ENCODE measurements at regions not wholly inside any gene's neighbourhood (a gene's known extent, or its start where the extent isn't known, plus 50 kb on each side); places are given as distances from the start of the nearest gene placed in this dataset.

DNA sequence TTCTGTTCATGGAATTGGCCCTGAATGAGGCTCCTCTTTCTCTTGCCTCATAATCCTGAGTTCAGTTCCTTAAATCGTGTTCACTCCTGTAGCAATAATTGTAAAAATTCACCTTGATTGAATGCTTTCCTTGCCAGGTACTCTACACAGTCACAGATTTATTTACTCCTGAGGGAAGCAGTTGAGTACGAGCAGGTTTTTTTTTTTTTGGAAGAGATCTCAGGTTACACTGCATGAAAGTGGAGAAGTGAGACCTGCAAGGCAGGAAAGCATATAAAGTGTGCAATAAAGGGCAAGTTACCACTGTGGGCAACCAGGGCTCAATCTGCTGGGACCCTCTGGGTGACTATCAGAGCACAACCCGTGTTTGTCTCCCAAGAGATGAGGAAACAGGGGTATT lies 93.0 kb upstream of the DOK5 start:
- H2BK5ac ChIP-seq (ENCODE audit: low read depth, low read length) = no peak overlapping the region
- no peak overlapping the region for H4K5ac ChIP-seq (ENCODE audit: insufficient read length, low read depth, low read length)
- FAIRE-seq (no peak), DNase-seq (ENCODE audit: low read depth in 1 of 2, low spot score in 2 of 2) (no peak)
- H3K27ac ChIP-seq (ENCODE audit: low read depth, low read length) = no peak overlapping the region
- H3K9ac ChIP-seq (replicated peaks in 1 of 4; ENCODE audit: extremely low read depth in 1 of 4, low read depth in 3 of 4, low read length in 3 of 4) = no peak overlapping the region; a peak in 1 of 7 replicates
- no peaks in the 10 kb centered on the region for H4K20me1 ChIP-seq (replicated peaks in 1 of 2; ENCODE audit: control insufficient read depth in 1 of 2, insufficient read depth in 2 of 2, low read length in 2 of 2)
- 54% methylated on average over 3 of the region's 3 CpGs; no CpG with 5 or more reads in 1 of the 2 experiments for WGBS, 2 experiments (ENCODE audit: extremely low coverage in 1 of 2, insufficient coverage in 1 of 2, insufficient read length in 1 of 2, insufficient replicate concordance in 2 of 2, low coverage in 1 of 2, low lambda C conversion rate in 2 of 2, missing lambda C conversion rate in 1 of 2)
- no peak overlapping the region for H2BK20ac ChIP-seq (ENCODE audit: low read length)
- H2BK120ac ChIP-seq (replicated peaks; ENCODE audit: low read depth, low read length) = peak overlapping the region; percentile 13
- H2BK12ac ChIP-seq (ENCODE audit: low read depth, low read length) = no peak overlapping the region
- peaks cover 0 to 4% (median 1%) of the 10 kb centered on the region in 4 experiments; a peak in 2 of 7 replicates for H3K4me1 ChIP-seq (replicated peaks in 1 of 4; ENCODE audit: control insufficient read depth in 3 of 4, insufficient read depth in 4 of 4, low read length in 3 of 4)
- H3K9me3 ChIP-seq (ENCODE audit: insufficient read depth in 2 of 2, low read depth in 1 of 2, low read length in 1 of 2) = no peaks in the 10 kb centered on the region
- POLR2A ChIA-PET (ENCODE audit: partially characterized antibody) = no interaction called here
- H3K79me1 ChIP-seq (ENCODE audit: low read depth, low read length) = no peaks in the 10 kb centered on the region
- no peaks in the 10 kb centered on the region for H3K23me2 ChIP-seq (ENCODE audit: low read depth, low read length)
- H3K18ac ChIP-seq (ENCODE audit: extremely low read depth, low read length) = no peak overlapping the region; the same call in 1 of the 2 replicates
- no peak overlapping the region for H2AK5ac ChIP-seq (ENCODE audit: low read depth, low read length)
- CTCF ChIA-PET (ENCODE audit: partially characterized antibody) = no interaction called here
- no peak overlapping the region for H4K91ac ChIP-seq (replicated peaks; ENCODE audit: insufficient read length, low read length)
- H3K4me3 ChIP-seq (ENCODE audit: extremely low read depth in 1 of 4, insufficient read depth in 2 of 4, low read depth in 3 of 4, low read length in 4 of 4) = no peak overlapping the region
- H4K8ac ChIP-seq (ENCODE audit: extremely low read depth, insufficient read depth, low read length) = no peak overlapping the region
- H3K4ac ChIP-seq (replicated peaks; ENCODE audit: insufficient read length, low read depth, low read length) = no peak overlapping the region
- H3K4me2 ChIP-seq (ENCODE audit: insufficient read depth in 1 of 2, low read depth in 2 of 2, low read length in 2 of 2) = no peak overlapping the region; a peak in 1 of 4 replicates
- no peaks in the 10 kb centered on the region for H3K27me3 ChIP-seq (replicated peaks in 1 of 4; ENCODE audit: control insufficient read depth in 3 of 4, extremely low read depth in 1 of 4, insufficient read depth in 3 of 4, low read length in 3 of 4)
- peak overlapping the region; percentile 94 for H2AFZ ChIP-seq (ENCODE audit: low read length)
- no peak overlapping the region for H3K56ac ChIP-seq (replicated peaks; ENCODE audit: insufficient read length, low read depth, low read length)
- H2BK15ac ChIP-seq (ENCODE audit: low read length) = no peak overlapping the region; the same call in 1 of the 2 replicates
- H3K23ac ChIP-seq (ENCODE audit: insufficient read length) = no peak overlapping the region
- H3K36me3 ChIP-seq (ENCODE audit: control insufficient read depth in 2 of 4, insufficient read depth in 4 of 4, low read length in 3 of 4) = no peaks in the 10 kb centered on the region
- 0 out of 2 replicates have a peak, but pooled peaks have one; percentile 16 for TF ChIP-seq SIX5 (IDR thresholded peaks at IDR 0.05; ENCODE audit: low read depth, low read length)
- TF ChIP-seq BRCA1 (IDR thresholded peaks at IDR 0.05; ENCODE audit: low read depth, low read length) = no peak
- no peak overlapping the region for H3K14ac ChIP-seq (ENCODE audit: insufficient read length)
- no peaks in the 10 kb centered on the region for H3K79me2 ChIP-seq (ENCODE audit: control insufficient read depth in 1 of 2, insufficient read depth in 2 of 2, low read length in 2 of 2)

Data from H1 (cell line).